Tibial nerve (tissue), 4 donors: ENCODE measurements at regions not wholly inside any gene's neighbourhood (a gene's known extent, or its start where the extent isn't known, plus 50 kb on each side); places are given as distances from the start of the nearest gene placed in this dataset.
"Not testable (repeated sequence)": the region's sequence is repeated elsewhere in the genome, so short reads cannot be mapped to it uniquely, and the experiment has no call there.

Source experiments
- DNase-seq, 2 donors: peaks; one replicate each; pipeline ENCODE4 v3.0.0-alpha.2; 2019; ENCODE audit warnings: low spot score in 2 of 2
- H3K27ac ChIP-seq, 4 donors: fragments of 200-600 bp; sonication (generic) in 3 of 4; one replicate each; pipeline ENCODE4 v1.5.1; 2017 to 2019; ENCODE audit warnings: mild to moderate bottlenecking in 1 of 4
- H3K27me3 ChIP-seq, 2 donors: fragments of 200-600 bp; sonication (generic) in 1 of 2; one replicate each; pipeline versions ENCODE4 v1.5.1 to v1.6.0; 2017 to 2019
- H3K36me3 ChIP-seq, 3 donors: fragments of 200-600 bp; sonication (generic); one replicate each; pipeline ENCODE4 v1.5.1; 2018 to 2019
- H3K4me1 ChIP-seq, 4 donors: fragments of 200-600 bp; sonication (generic) in 3 of 4; one replicate each; pipeline ENCODE4 v1.5.1; 2017 to 2019
- H3K4me3 ChIP-seq, 4 donors: fragments of 200-600 bp; sonication (generic) in 3 of 4; one replicate each; pipeline ENCODE4 v1.5.1; 2017 to 2019; ENCODE audit warnings: mild to moderate bottlenecking in 1 of 4, moderate library complexity in 1 of 4
- H3K9me3 ChIP-seq, 4 donors: fragments of 200-600 bp; sonication (generic) in 3 of 4; one replicate each; pipeline ENCODE4 v1.5.1; 2017 to 2019
- CTCF ChIP-seq, 5 experiments: fragments of 200-600 bp in 3 of 5; fragments of 450-650 bp in 2 of 5; sonication (generic) in 3 of 5; IDR thresholded peaks; one replicate each; pipeline ENCODE4 v1.5.1; 2016 to 2019; ENCODE audit warnings: antibody characterized with exemption in 5 of 5, mild to moderate bottlenecking in 3 of 5, moderate library complexity in 2 of 5
- EP300 ChIP-seq, 2 donors: sonication (generic); formaldehyde crosslinking; IDR thresholded peaks; one replicate each; pipeline ENCODE4 v1.6.1; 2017; ENCODE audit warnings: antibody characterized with exemption in 2 of 2, mild to moderate bottlenecking in 1 of 2
- POLR2A ChIP-seq, 2 donors: fragments of 450-650 bp; IDR thresholded peaks; one replicate each; pipeline ENCODE4 v1.6.1; 2017; ENCODE audit warnings: antibody characterized with exemption in 2 of 2, mild to moderate bottlenecking in 2 of 2, moderate library complexity in 2 of 2
- WGBS, 2 donors: methylation state at CpG; one replicate each; pipeline ENCODE4 v1.1.5; 2018; 5-methylcytosine and 5-hydroxymethylcytosine counted together

DNA sequence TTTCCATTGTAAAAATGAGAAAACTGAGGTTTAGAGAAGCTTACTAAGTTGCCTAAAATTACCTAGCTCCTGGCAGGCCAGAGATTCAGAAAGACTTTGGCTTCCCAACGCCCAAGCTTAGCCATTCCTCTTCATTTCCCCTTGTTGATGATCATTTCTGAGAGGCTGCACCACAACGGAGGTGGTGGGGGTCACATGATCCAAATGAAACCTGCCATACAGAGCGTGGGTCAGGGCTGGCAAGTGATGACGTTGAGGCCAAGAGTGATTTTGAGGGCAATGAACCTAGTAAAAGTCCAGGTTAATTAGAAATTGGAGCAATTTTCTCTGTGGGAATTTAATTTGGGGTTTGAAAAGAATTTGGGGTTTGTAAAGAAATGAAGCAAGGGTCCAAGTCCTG, 109.9 kb downstream of the TMEM182 start:
- no peak for DNase-seq
- no peak overlapping the region for H3K27ac ChIP-seq
- H3K4me3 ChIP-seq, result no peak overlapping the region
- H3K9me3 ChIP-seq, result peaks cover 0 to 3% (median 0%) of the 10 kb centered on the region in 4 donors
- no peaks in the 10 kb centered on the region for H3K4me1 ChIP-seq
- 69 to 78% methylated on average over 4 of the region's 4 CpGs for WGBS, 2 donors
- no peaks in the 10 kb centered on the region for H3K27me3 ChIP-seq
- H3K36me3 ChIP-seq, result no peaks in the 10 kb centered on the region
- TF ChIP-seq POLR2A (IDR thresholded peaks at IDR 0.05), result no peak
- TF ChIP-seq EP300 (IDR thresholded peaks at IDR 0.05), result no peak
- no peak for TF ChIP-seq CTCF (IDR thresholded peaks at IDR 0.05)

GRCh38 chr2:102872388-102872787, 110.6 kb downstream of the TMEM182 start:
- no peak for DNase-seq
- TF ChIP-seq CTCF (IDR thresholded peaks at IDR 0.05) (peak in 1 of 5 experiments; percentile 13), POLR2A (IDR thresholded peaks at IDR 0.05) (no peak)
- Histone ChIP-seq H3K4me1 (no peaks in the 10 kb centered on the region), H3K27me3 (no peaks in the 10 kb centered on the region), H3K36me3 (no peaks in the 10 kb centered on the region), H3K27ac (no peak overlapping the region), H3K4me3 (no peak overlapping the region), H3K9me3 (peaks cover 0 to 3% (median 0%) of the 10 kb centered on the region in 4 donors)
- WGBS, 2 donors, result 64 to 71% methylated on average over 2 of the region's 2 CpGs

DNA sequence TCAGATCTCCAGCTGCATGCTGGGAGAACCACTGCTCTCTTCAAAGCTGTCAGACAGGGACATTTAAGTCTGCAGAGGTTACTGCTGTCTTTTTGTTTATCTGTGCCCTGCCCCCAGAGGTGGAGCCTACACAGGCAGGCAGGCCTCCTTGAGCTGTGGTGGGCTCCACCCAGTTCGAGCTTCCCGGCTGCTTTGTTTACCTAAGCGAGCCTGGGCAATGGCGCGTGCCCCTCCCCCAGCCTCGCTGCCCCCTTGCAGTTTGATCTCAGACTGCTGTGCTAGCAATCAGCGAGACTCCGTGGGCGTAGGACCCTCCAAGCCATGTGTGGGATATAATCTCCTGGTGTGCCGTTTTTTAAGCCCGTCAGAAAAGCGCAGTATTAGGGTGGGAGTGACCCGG, 117.7 kb downstream of the TMEM182 start:
- DNase-seq, result not testable (repeated sequence)
- WGBS, 2 donors, result 93 to 96% methylated on average over 13 of the region's 13 CpGs

DNA sequence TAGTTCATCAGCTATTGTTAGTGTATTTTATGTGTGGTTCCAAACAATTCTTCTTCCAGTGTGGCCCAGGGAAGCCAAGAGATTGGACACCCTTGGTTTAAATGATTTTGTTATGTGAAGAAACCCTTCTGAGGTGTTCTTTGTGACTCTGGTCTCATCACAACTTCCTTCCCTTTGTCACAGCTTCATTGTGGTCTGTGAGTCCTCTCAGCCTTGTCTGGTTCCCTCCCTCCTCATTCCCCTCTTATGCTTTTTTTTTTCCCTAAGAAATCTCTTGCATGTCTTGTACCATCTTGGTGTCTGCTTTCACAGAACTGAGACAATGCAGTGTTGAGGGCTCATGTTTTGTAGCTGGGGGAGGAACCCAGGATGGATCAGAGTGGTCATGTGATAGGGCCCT, 118.9 kb downstream of the TMEM182 start:
- no peak for DNase-seq
- Histone ChIP-seq H3K27ac (no peak overlapping the region), H3K27me3 (no peaks in the 10 kb centered on the region), H3K9me3 (peaks cover 0 to 4% (median 0%) of the 10 kb centered on the region in 4 donors), H3K4me1 (no peaks in the 10 kb centered on the region), H3K4me3 (no peak overlapping the region), H3K36me3 (no peaks in the 10 kb centered on the region)
- TF ChIP-seq POLR2A (IDR thresholded peaks at IDR 0.05) (no peak), CTCF (IDR thresholded peaks at IDR 0.05) (no peak), EP300 (IDR thresholded peaks at IDR 0.05) (no peak)

More for the DNA sequence above, 117.7 kb downstream of the TMEM182 start:
- H3K4me3 ChIP-seq, H3K27me3 ChIP-seq, H3K4me1 ChIP-seq, H3K9me3 ChIP-seq, H3K36me3 ChIP-seq, H3K27ac ChIP-seq: not testable (repeated sequence)

DNA sequence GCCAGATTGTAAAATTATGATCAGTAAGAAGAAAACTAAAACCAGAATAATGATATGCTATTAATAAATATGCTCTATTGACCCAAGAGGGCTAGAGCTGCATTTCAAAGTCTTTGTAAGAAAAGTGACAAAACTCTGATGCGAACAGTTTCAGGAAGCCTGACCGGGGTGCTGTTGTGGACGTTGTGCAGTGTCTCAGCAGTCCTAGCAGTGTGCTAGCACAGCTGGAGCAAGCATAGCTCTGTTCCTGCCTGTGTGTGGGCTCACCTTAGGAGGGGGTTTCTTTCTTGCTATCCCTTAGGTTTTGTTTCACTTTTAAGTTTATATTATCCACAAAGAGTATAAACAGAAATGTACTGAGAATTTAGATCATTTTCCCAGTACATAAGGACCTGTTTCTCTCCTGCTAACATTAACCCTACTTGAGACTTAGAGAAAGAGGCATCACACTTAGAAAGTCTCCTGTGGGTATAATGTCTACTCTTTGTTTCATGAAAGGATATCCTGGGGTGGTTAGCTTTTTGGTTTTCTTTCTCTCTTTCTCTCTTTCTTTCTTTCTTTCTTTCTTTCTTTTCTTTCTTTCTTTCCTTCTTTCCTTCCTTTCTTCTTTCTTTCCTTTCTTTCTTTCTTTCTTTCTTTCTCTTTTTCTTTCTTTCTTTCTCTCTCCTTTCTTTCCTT, 124.5 kb downstream of the TMEM182 start:
- no peaks in the 10 kb centered on the region for H3K27me3 ChIP-seq
- TF ChIP-seq EP300 (IDR thresholded peaks at IDR 0.05), result no peak
- TF ChIP-seq POLR2A (IDR thresholded peaks at IDR 0.05), result no peak
- TF ChIP-seq CTCF (IDR thresholded peaks at IDR 0.05), result no peak

GRCh38 chr2:102888514-102888913, 126.7 kb downstream of the TMEM182 start:
- no peak for DNase-seq
- Histone ChIP-seq H3K27me3 (no peaks in the 10 kb centered on the region), H3K9me3 (no peaks in the 10 kb centered on the region), H3K4me1 (no peaks in the 10 kb centered on the region), H3K36me3 (no peaks in the 10 kb centered on the region), H3K27ac (no peak overlapping the region), H3K4me3 (no peak overlapping the region)
- TF ChIP-seq CTCF (IDR thresholded peaks at IDR 0.05), result no peak
- WGBS, 2 donors, result 87 to 92% methylated on average over 4 of the region's 4 CpGs

More for the DNA sequence above, 124.5 kb downstream of the TMEM182 start:
- H3K4me1 ChIP-seq, result no peaks in the 10 kb centered on the region
- H3K27ac ChIP-seq, result no peak overlapping the region
- H3K36me3 ChIP-seq, result no peaks in the 10 kb centered on the region
- H3K9me3 ChIP-seq, result no peaks in the 10 kb centered on the region
- WGBS, 2 donors, result 46 to 50% methylated on average over 3 of the region's 3 CpGs
- no peak overlapping the region for H3K4me3 ChIP-seq
- no peak for DNase-seq
